Stimulated activated CD4-positive, alpha-beta T cell treated with anti-CD3 and anti-CD28 coated beads, Interleukin-1b, Interleukin-23, amount 100 ng/mL, for 4 hours (primary cell): ENCODE measurements at regions not wholly inside any gene's neighbourhood (a gene's known extent, or its start where the extent isn't known, plus 50 kb on each side); places are given as distances from the start of the nearest gene placed in this dataset.
"Not testable (repeated sequence)": the region's sequence is repeated elsewhere in the genome, so short reads cannot be mapped to it uniquely, and the experiment has no call there.

Experiments used
- DNase-seq, 2 donors: peaks; one replicate each; pipeline ENCODE4 v3.0.0-alpha.2; 2020; ENCODE audit warnings: low read depth in 2 of 2

- no peak for DNase-seq
Measured at GRCh38 chr4:12359420-12359819, 930.7 kb upstream of the HS3ST1 start.

GRCh38 chr4:12333083-12333482 is 904.4 kb upstream of the HS3ST1 start:
- not testable (repeated sequence) for DNase-seq

- no peak for DNase-seq
Measured at GRCh38 chr4:12324965-12325364, 896.3 kb upstream of the HS3ST1 start.

GRCh38 chr4:12319765-12320164 is 891.1 kb upstream of the HS3ST1 start:
- no peak for DNase-seq

GRCh38 chr4:12304905-12305304 is 876.2 kb upstream of the HS3ST1 start:
- no peak for DNase-seq

- DNase-seq: no peak
Measured at GRCh38 chr4:12296366-12296765, 867.7 kb upstream of the HS3ST1 start.

GRCh38 chr4:12293906-12294525 is 865.3 kb upstream of the HS3ST1 start:
- DNase-seq: no peak

- DNase-seq: no peak
Measured at GRCh38 chr4:12286351-12286750, 857.7 kb upstream of the HS3ST1 start.

GRCh38 chr4:12270546-12270945 is 841.9 kb upstream of the HS3ST1 start:
- DNase-seq: no peak

GRCh38 chr4:12265554-12265953 is 836.9 kb upstream of the HS3ST1 start:
- no peak for DNase-seq

- no peak for DNase-seq
Measured at GRCh38 chr4:12260453-12260852, 831.8 kb upstream of the HS3ST1 start.

GRCh38 chr4:12244973-12245372 is 816.3 kb upstream of the HS3ST1 start:
- no peak for DNase-seq

- no peak for DNase-seq
Measured at GRCh38 chr4:12242354-12242753, 813.7 kb upstream of the HS3ST1 start.

GRCh38 chr4:12239897-12240636 is 811.4 kb upstream of the HS3ST1 start:
- no peak for DNase-seq

- DNase-seq: no peak
Measured at GRCh38 chr4:12231098-12231497, 802.4 kb upstream of the HS3ST1 start.

GRCh38 chr4:12221031-12221430 is 792.3 kb upstream of the HS3ST1 start:
- DNase-seq: no peak

GRCh38 chr4:12211636-12212035 is 782.9 kb upstream of the HS3ST1 start:
- DNase-seq: no peak

- DNase-seq: no peak
Measured at GRCh38 chr4:12207396-12207795, 778.7 kb upstream of the HS3ST1 start.

GRCh38 chr4:12206091-12206490 is 777.4 kb upstream of the HS3ST1 start:
- no peak for DNase-seq

GRCh38 chr4:12203945-12204344 is 775.3 kb upstream of the HS3ST1 start:
- DNase-seq: no peak

- no peak for DNase-seq
Measured at GRCh38 chr4:12200226-12200625, 771.5 kb upstream of the HS3ST1 start.

- DNase-seq: no peak
Measured at GRCh38 chr4:12186526-12186925, 757.8 kb upstream of the HS3ST1 start.
